GM10248 (cell line): ENCODE measurements at regions not wholly inside any gene's neighbourhood (a gene's known extent, or its start where the extent isn't known, plus 50 kb on each side); places are given as distances from the start of the nearest gene placed in this dataset.

Experiments used
- CTCF ChIA-PET: fragments of 300-600 bp; sonication (Branson Sonifier 250); formaldehyde crosslinking; extraction: SDS; loops from one replicate; lab custom pipeline; 2021; ENCODE audit warnings: antibody characterized with exemption; lab: Yijun Ruan, JAX
- POLR2A ChIA-PET: fragments of 350-650 bp; sonication (Branson Sonifier 250); formaldehyde crosslinking; extraction: SDS; loops from one replicate; lab custom pipeline; 2020; ENCODE audit warnings: antibody characterized with exemption; lab: Yijun Ruan, JAX
- DNase-seq: peaks from one replicate; pipeline ENCODE4 v3.0.0; 2012; ENCODE audit errors: extremely low spot score
- CTCF ChIP-seq: IDR thresholded peaks from 2 replicates; pipeline ENCODE4 v1.5.1; 2012; ENCODE audit warnings: mild to moderate bottlenecking, low read depth; ENCODE audit errors: extremely low read depth, missing control alignments, control extremely low read depth

- ChIA-PET CTCF (interaction anchor here (1.0 kb wide), 1 partner anchor 11 kb away, joined by 3 read pairs; no protein-coding TSS in a partner anchor), POLR2A (no interaction called here)
- no peak for TF ChIP-seq CTCF
- no peak for DNase-seq
These were observed 470.8 kb downstream of the FGF9 start for GRCh38 chr13:22141716-22142115.

- ChIA-PET CTCF (interaction anchor here (1.0 to 1.2 kb wide), 2 partner anchors 13 to 35 kb away, joined by 3 read pairs; no protein-coding TSS in a partner anchor), POLR2A (no interaction called here)
- no peak for DNase-seq
- no peak for TF ChIP-seq CTCF
These were observed 472.8 kb downstream of the FGF9 start for GRCh38 chr13:22143671-22144070.

GRCh38 chr13:22144806-22145205 is 473.9 kb downstream of the FGF9 start:
- no peak for TF ChIP-seq CTCF
- ChIA-PET CTCF (no interaction called here), POLR2A (no interaction called here)
- DNase-seq: no peak

GRCh38 chr13:22148187-22148586 is 477.3 kb downstream of the FGF9 start:
- POLR2A ChIA-PET: no interaction called here
- no peak for DNase-seq
- TF ChIP-seq CTCF: no peak
- CTCF ChIA-PET: no interaction called here

- no peak for TF ChIP-seq CTCF
- no peak for DNase-seq
- ChIA-PET CTCF (interaction anchor here (1.2 to 2.0 kb wide), 3 partner anchors 11 to 24 kb away, joined by 3 to 6 read pairs (median 3); no protein-coding TSS in a partner anchor), POLR2A (no interaction called here)
These were observed 481.9 kb downstream of the FGF9 start for GRCh38 chr13:22152751-22153150.

GRCh38 chr13:22154041-22154440 is 483.2 kb downstream of the FGF9 start:
- no peak for TF ChIP-seq CTCF
- CTCF ChIA-PET: interaction anchor here (2.0 kb wide), 1 partner anchor 25 kb away, joined by 6 read pairs; no protein-coding TSS in a partner anchor
- no peak for DNase-seq
- POLR2A ChIA-PET: no interaction called here
